WTC11 (cell line): ENCODE measurements at regions not wholly inside any gene's neighbourhood (a gene's known extent, or its start where the extent isn't known, plus 50 kb on each side); places are given as distances from the start of the nearest gene placed in this dataset.

Source experiments
- ATAC-seq: fragments of 200-7000 bp; cut with Tn5 transposase; 2 replicates; pipeline ENCODE4 v1.10.0; 2021; ENCODE audit warnings: mild to moderate bottlenecking, moderate library complexity
- CTCF ChIA-PET: fragments of 300-600 bp; sonication (Branson Sonifier 250); formaldehyde crosslinking; loops from one replicate; lab custom pipeline; 2021; ENCODE audit warnings: antibody characterized with exemption; lab: Charles Lee
- POLR2A ChIA-PET: fragments of 350-600 bp; sonication (Branson Sonifier 250); formaldehyde crosslinking; loops from one replicate; lab custom pipeline; 2021; ENCODE audit warnings: antibody characterized with exemption; lab: Charles Lee
- DNase-seq: peaks from one replicate; pipeline ENCODE4 v3.0.0; 2021; ENCODE audit warnings: low spot score
- H3K27ac Mint-ChIP-seq: 2 replicates; pipeline ENCODE4 v1.8.0; 2021; ENCODE audit warnings: mixed read lengths
- H3K27me3 Mint-ChIP-seq: 2 replicates; pipeline ENCODE4 v1.8.0; 2021; ENCODE audit warnings: low read depth, mild to moderate bottlenecking, moderate library complexity, mixed read lengths
- H3K36me3 Mint-ChIP-seq: 2 replicates; pipeline ENCODE4 v1.8.0; 2021; ENCODE audit warnings: mixed read lengths
- H3K4me1 Mint-ChIP-seq: 2 replicates; pipeline ENCODE4 v1.8.0; 2022; ENCODE audit warnings: mixed read lengths
- H3K4me3 Mint-ChIP-seq: 2 replicates; pipeline ENCODE4 v1.8.0; 2021; ENCODE audit warnings: mild to moderate bottlenecking, moderate library complexity, mixed read lengths
- H3K9me3 Mint-ChIP-seq: 2 replicates; pipeline ENCODE4 v1.8.0; 2021; ENCODE audit warnings: mixed read lengths
- AR ChIP-seq: fragments of 250-450 bp; sonication (Bioruptor Pico); IDR thresholded peaks from 2 replicates; pipeline ENCODE4 v1.9.0; 2021; ENCODE audit warnings: mild to moderate bottlenecking
- CBFB ChIP-seq: sonication (generic); formaldehyde crosslinking; IDR thresholded peaks from 2 replicates; pipeline ENCODE4 v1.8.1; 2022; ENCODE audit warnings: mild to moderate bottlenecking, low read depth, missing genetic modification reagents
- CTCF ChIP-seq: fragments of 200-600 bp; IDR thresholded peaks from 2 replicates; pipeline ENCODE4 v1.8.0; 2022; ENCODE audit warnings: antibody characterized with exemption
- E2F5 ChIP-seq: sonication (generic); formaldehyde crosslinking; IDR thresholded peaks from 2 replicates; pipeline ENCODE4 v1.8.1; 2022; ENCODE audit warnings: mild to moderate bottlenecking, moderate library complexity, missing genetic modification reagents
- ELF4 ChIP-seq: sonication (generic); formaldehyde crosslinking; IDR thresholded peaks from 2 replicates; pipeline ENCODE4 v1.8.1; 2022; ENCODE audit warnings: low read depth, mild to moderate bottlenecking, moderate library complexity, missing genetic modification reagents
- ERG ChIP-seq: fragments of 250-450 bp; sonication (Bioruptor Pico); IDR thresholded peaks from 2 replicates; pipeline ENCODE4 v1.8.0; 2021; ENCODE audit warnings: mild to moderate bottlenecking
- FOXK1 ChIP-seq: sonication (generic); formaldehyde crosslinking; IDR thresholded peaks from 2 replicates; pipeline ENCODE4 v1.8.0; 2022; ENCODE audit warnings: mild to moderate bottlenecking, moderate library complexity, missing genetic modification reagents
- MAX ChIP-seq: sonication (generic); formaldehyde crosslinking; IDR thresholded peaks from 2 replicates; pipeline ENCODE4 v1.8.0; 2022; ENCODE audit warnings: mild to moderate bottlenecking, missing genetic modification reagents
- NFATC4 ChIP-seq: fragments of 250-450 bp; sonication (Bioruptor Pico); IDR thresholded peaks from 2 replicates; pipeline ENCODE4 v1.9.0; 2021; ENCODE audit warnings: mild to moderate bottlenecking
- NR3C1 ChIP-seq: sonication (generic); formaldehyde crosslinking; conservative IDR thresholded peaks from 2 replicates; pipeline ENCODE4 v1.8.1; 2023; ENCODE audit warnings: low read depth, mild to moderate bottlenecking, missing genetic modification reagents
- OVOL2 ChIP-seq: fragments of 250-450 bp; sonication (Bioruptor Pico); IDR thresholded peaks from 2 replicates; pipeline ENCODE4 v1.9.0; 2021; ENCODE audit warnings: mild to moderate bottlenecking, borderline replicate concordance
- PRDM15 ChIP-seq: sonication (generic); formaldehyde crosslinking; IDR thresholded peaks from 2 replicates; pipeline ENCODE4 v1.8.0; 2022; ENCODE audit warnings: missing genetic modification reagents
- RELA ChIP-seq: sonication (generic); formaldehyde crosslinking; IDR thresholded peaks from 2 replicates; pipeline ENCODE4 v1.8.1; 2022; ENCODE audit warnings: missing genetic modification reagents, mild to moderate bottlenecking, borderline replicate concordance
- SMAD3 ChIP-seq: sonication (generic); formaldehyde crosslinking; IDR thresholded peaks from 2 replicates; pipeline ENCODE4 v1.8.0; 2022; ENCODE audit warnings: missing genetic modification reagents, mild to moderate bottlenecking, borderline replicate concordance
- SP1 ChIP-seq: sonication (generic); formaldehyde crosslinking; conservative IDR thresholded peaks from 2 replicates; pipeline ENCODE4 v1.8.1; 2022; ENCODE audit warnings: missing genetic modification reagents
- TCF7 ChIP-seq: sonication (generic); formaldehyde crosslinking; IDR thresholded peaks from 2 replicates; pipeline ENCODE4 v1.8.0; 2022; ENCODE audit warnings: mild to moderate bottlenecking, low read depth, missing genetic modification reagents, moderate library complexity
- USF1 ChIP-seq: sonication (generic); formaldehyde crosslinking; IDR thresholded peaks from 2 replicates; pipeline ENCODE4 v1.8.0; 2022; ENCODE audit warnings: mild to moderate bottlenecking, missing genetic modification reagents
- ZBTB43 ChIP-seq: sonication (generic); formaldehyde crosslinking; IDR thresholded peaks from 2 replicates; pipeline ENCODE4 v1.8.1; 2023; ENCODE audit warnings: mild to moderate bottlenecking, missing genetic modification reagents
- ZNF138 ChIP-seq: sonication (generic); formaldehyde crosslinking; conservative IDR thresholded peaks from 2 replicates; pipeline ENCODE4 v1.8.1; 2022; ENCODE audit warnings: mild to moderate bottlenecking, moderate library complexity, missing genetic modification reagents
- ZNF219 ChIP-seq: sonication (generic); formaldehyde crosslinking; IDR thresholded peaks from 2 replicates; pipeline ENCODE4 v1.8.0; 2023; ENCODE audit warnings: missing genetic modification reagents, mild to moderate bottlenecking, borderline replicate concordance
- ZNF317 ChIP-seq: sonication (generic); formaldehyde crosslinking; IDR thresholded peaks from 2 replicates; pipeline ENCODE4 v1.8.1; 2023; ENCODE audit warnings: low read depth, mild to moderate bottlenecking, moderate library complexity, missing genetic modification reagents, borderline replicate concordance

- TF ChIP-seq OVOL2 (CRISPR knock-in tag), result no peak
Observed at GRCh38 chr12:38477340-38478090, 160.9 kb downstream of the ALG10B start (continued).

GRCh38 chr12:38480594-38480993 lies 164.0 kb downstream of the ALG10B start:
- POLR2A ChIA-PET, result no interaction called here
- Mint-ChIP-seq H3K36me3 (peaks cover 12% of the 10 kb centered on the region; the same call in 1 of the 2 replicates), H3K4me3 (no peak overlapping the region), H3K4me1 (peaks cover 22% of the 10 kb centered on the region), H3K27ac (no peak overlapping the region), H3K27me3 (no peaks in the 10 kb centered on the region), H3K9me3 (peaks cover 21% of the 10 kb centered on the region)
- CTCF ChIA-PET, result interaction anchor here (0.7 kb wide), 1 partner anchor 441 kb away, joined by 3 read pairs; no protein-coding TSS in a partner anchor
- DNase-seq, result no peak
- ATAC-seq, result no peak
- no peak for TF ChIP-seq NFATC4 (CRISPR knock-in tag)
- TF ChIP-seq ZNF138, result no peak
- no peak for TF ChIP-seq SP1 (CRISPR knock-in tag)
- TF ChIP-seq SMAD3, result no peak
- no peak for TF ChIP-seq ELF4
- TF ChIP-seq CTCF, result no peak
- no peak for TF ChIP-seq TCF7 (CRISPR knock-in tag)
- TF ChIP-seq ZNF317 (CRISPR knock-in tag), result no peak
- no peak for TF ChIP-seq AR (CRISPR knock-in tag)
- no peak for TF ChIP-seq ERG (CRISPR knock-in tag)
- no peak for TF ChIP-seq MAX
- TF ChIP-seq NR3C1, result no peak
- TF ChIP-seq FOXK1, result no peak
- TF ChIP-seq ZBTB43, result no peak
- no peak for TF ChIP-seq USF1
- no peak for TF ChIP-seq CBFB
- no peak for TF ChIP-seq ZNF219
- no peak for TF ChIP-seq PRDM15 (CRISPR knock-in tag)
- TF ChIP-seq E2F5 (CRISPR knock-in tag), result no peak
- no peak for TF ChIP-seq RELA (CRISPR knock-in tag)
